ENCODE measurements at regions not wholly inside any gene's neighbourhood (a gene's known extent, or its start where the extent isn't known, plus 50 kb on each side); places are given as distances from the start of the nearest gene placed in this dataset.

DNA sequence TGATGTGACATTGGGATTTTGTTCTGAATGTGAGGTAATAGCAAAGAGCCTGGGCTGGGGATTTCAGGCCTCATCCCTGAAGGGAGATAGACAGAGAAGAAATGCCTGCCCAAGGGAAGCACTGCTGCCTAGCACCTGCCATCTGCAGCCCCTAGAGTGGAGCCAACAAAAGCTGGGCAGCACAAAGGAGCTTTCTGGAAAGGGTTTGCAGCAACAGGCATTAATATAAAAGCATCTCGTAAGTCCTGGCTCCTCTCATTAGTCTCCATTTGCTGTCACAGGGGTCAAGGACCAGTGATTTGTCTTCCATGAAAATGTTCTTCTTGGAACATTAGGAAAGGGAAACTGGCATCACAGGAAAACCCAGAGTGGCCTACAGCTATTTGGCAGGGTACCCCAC is 157.2 kb upstream of the SLC14A2 start:
- TF ChIP-seq NFIC (IDR thresholded peaks at IDR 0.05; ENCODE audit: low read length) (no peak), POLR2AphosphoS5 (IDR thresholded peaks at IDR 0.05; ENCODE audit: low read depth, low read length) (no peak)
